Astrocyte of the spinal cord (primary cell): ENCODE measurements at regions not wholly inside any gene's neighbourhood (a gene's known extent, or its start where the extent isn't known, plus 50 kb on each side); places are given as distances from the start of the nearest gene placed in this dataset.

Experiments
- DNase-seq: peaks from one replicate; pipeline ENCODE4 v3.0.0; 2011; ENCODE audit warnings: low read depth, low spot score
- H3K4me3 ChIP-seq: 2 replicates; pipeline ENCODE4 v1.5.1; 2011; ENCODE audit warnings: low read depth, mild to moderate bottlenecking, low read length, moderate library complexity
- in situ Hi-C: cut with HindIII; loops from 2 replicates; pipeline ENCODE4 v1.10.0; 2017; ENCODE audit warnings: low sequenced_read_pairs
- TF ChIP-seq, protein P1 (sequence below): IDR thresholded peaks from 2 replicates; pipeline ENCODE4 v1.5.1; 2012; ENCODE audit warnings: low read depth, mild to moderate bottlenecking, low read length, inconsistent platforms

GRCh38 chr20:39429726-39430125 lies 467.6 kb downstream of the DHX35 start:
- H3K4me3 ChIP-seq: no peak overlapping the region
- DNase-seq: no peak
- in situ Hi-C loops: no loop called here
- TF ChIP-seq, protein P1, sequence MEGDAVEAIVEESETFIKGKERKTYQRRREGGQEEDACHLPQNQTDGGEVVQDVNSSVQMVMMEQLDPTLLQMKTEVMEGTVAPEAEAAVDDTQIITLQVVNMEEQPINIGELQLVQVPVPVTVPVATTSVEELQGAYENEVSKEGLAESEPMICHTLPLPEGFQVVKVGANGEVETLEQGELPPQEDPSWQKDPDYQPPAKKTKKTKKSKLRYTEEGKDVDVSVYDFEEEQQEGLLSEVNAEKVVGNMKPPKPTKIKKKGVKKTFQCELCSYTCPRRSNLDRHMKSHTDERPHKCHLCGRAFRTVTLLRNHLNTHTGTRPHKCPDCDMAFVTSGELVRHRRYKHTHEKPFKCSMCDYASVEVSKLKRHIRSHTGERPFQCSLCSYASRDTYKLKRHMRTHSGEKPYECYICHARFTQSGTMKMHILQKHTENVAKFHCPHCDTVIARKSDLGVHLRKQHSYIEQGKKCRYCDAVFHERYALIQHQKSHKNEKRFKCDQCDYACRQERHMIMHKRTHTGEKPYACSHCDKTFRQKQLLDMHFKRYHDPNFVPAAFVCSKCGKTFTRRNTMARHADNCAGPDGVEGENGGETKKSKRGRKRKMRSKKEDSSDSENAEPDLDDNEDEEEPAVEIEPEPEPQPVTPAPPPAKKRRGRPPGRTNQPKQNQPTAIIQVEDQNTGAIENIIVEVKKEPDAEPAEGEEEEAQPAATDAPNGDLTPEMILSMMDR: peak; percentile 1

DNA sequence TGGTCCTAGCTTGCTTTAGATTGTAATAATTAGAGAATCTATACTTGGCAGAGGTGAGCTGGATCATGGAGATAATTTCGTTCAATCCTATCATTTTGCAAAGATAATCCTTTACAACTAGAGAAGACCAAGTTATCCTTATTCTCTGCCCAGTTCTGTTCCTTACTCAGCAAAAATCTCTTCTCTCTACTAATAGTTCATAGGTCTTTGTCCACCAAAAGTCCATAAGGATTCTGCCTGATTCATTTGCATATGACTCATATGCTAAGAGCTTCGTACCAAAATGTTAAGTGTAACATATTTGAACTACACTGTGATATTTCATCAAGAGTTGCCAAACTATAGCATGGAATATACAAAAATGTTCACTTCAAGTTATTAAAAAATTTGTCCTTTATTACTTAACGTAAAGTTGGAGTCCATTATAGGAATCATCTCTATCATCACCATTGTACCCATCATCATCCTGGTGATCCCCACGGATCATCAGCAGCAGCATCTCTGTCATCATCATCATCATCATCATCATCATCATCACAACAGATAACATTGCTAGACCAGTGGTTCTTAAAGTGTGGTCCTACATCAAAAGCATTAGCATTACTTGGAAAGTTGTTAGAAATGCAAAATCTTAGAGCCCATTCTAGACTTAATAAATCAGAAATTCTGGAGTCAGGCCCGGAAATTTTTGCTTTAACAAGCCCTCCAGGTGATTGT lies 463.0 kb downstream of the DHX35 start:
- in situ Hi-C loops: no loop called here
- no peak for DNase-seq
- TF ChIP-seq, protein P1: no peak
- no peak overlapping the region for H3K4me3 ChIP-seq

- in situ Hi-C loops: no loop called here
- H3K4me3 ChIP-seq: no peak overlapping the region
- TF ChIP-seq, protein P1: no peak
- no peak for DNase-seq
Observed at GRCh38 chr20:39421571-39422105, 459.5 kb downstream of the DHX35 start.

- H3K4me3 ChIP-seq: no peak overlapping the region
- DNase-seq: no peak
- TF ChIP-seq, protein P1: no peak
- in situ Hi-C loops: no loop called here
Observed at GRCh38 chr20:39412091-39412490, 449.9 kb downstream of the DHX35 start.

- in situ Hi-C loops: no loop called here
- no peak for DNase-seq
- TF ChIP-seq, protein P1: no peak
- no peak overlapping the region for H3K4me3 ChIP-seq
Observed at GRCh38 chr20:39399463-39399862, 437.3 kb downstream of the DHX35 start.

DNA sequence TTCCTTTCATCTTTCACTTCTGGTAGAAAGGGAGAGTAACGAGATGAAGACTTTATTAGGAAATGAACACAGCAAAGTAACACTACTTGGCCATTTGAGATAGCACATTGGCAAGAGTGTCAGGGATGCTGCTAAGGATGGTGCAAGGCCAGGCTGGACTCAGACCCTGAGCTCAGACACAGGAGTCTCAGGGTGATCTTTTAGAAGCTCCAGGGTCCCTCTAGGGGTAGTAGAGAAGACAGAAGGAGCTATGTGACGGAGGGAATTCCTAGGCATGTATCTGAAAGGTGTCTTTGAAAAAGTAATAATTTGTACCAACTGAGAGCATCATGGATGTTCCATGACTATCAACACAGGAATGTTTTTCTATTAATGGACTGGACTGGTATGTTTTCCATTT lies 436.5 kb downstream of the DHX35 start:
- TF ChIP-seq, protein P1: no peak
- no peak for DNase-seq
- H3K4me3 ChIP-seq: no peak overlapping the region
- in situ Hi-C loops: no loop called here
